ENCODE measurements at regions not wholly inside any gene's neighbourhood (a gene's known extent, or its start where the extent isn't known, plus 50 kb on each side); places are given as distances from the start of the nearest gene placed in this dataset.

GRCh38 chr11:112864672-112865071 is 96.5 kb upstream of the NCAM1 start:
- H3K23ac ChIP-seq (ENCODE audit: low read length): no peak overlapping the region
- no peak overlapping the region for H3K4ac ChIP-seq (ENCODE audit: low read depth, low read length)
- H3K79me1 ChIP-seq (ENCODE audit: low read length): no peaks in the 10 kb centered on the region
- no peak overlapping the region for H4K12ac ChIP-seq (ENCODE audit: low read depth, low read length)
- H3K9me3 ChIP-seq (ENCODE audit: insufficient read depth, low read depth, low read length): no peaks in the 10 kb centered on the region
- H4K8ac ChIP-seq (ENCODE audit: low read depth, low read length): no peak overlapping the region
- H3K4me1 ChIP-seq (ENCODE audit: control insufficient read depth in 1 of 2, insufficient read depth in 2 of 2, low read length in 2 of 2): no peaks in the 10 kb centered on the region
- H3K14ac ChIP-seq (ENCODE audit: low read length): no peak overlapping the region
- H3K36me3 ChIP-seq (ENCODE audit: control insufficient read depth in 1 of 2, insufficient read depth in 2 of 2, low read length in 2 of 2): no peaks in the 10 kb centered on the region
- no peak overlapping the region for H2BK120ac ChIP-seq (ENCODE audit: insufficient read depth, low read length, poor library complexity)
- H2AK5ac ChIP-seq (ENCODE audit: low read length): no peak overlapping the region
- H3K4me2 ChIP-seq (ENCODE audit: low read length): no peak overlapping the region
- H4K91ac ChIP-seq (ENCODE audit: low read depth, low read length): no peak overlapping the region
- H2BK5ac ChIP-seq (ENCODE audit: low read depth, low read length, poor library complexity): no peak overlapping the region
- no peak overlapping the region for H3K27ac ChIP-seq (ENCODE audit: low read depth, low read length)
- no peak overlapping the region for H3K18ac ChIP-seq (ENCODE audit: low read length)
- H3K4me3 ChIP-seq (ENCODE audit: low read depth, low read length): no peak overlapping the region
- WGBS (ENCODE audit: extremely low coverage, insufficient coverage, insufficient read length): no CpG with 5 or more reads among the region's 9 CpGs
- no peaks in the 10 kb centered on the region for H3K79me2 ChIP-seq (ENCODE audit: control insufficient read depth, insufficient read depth, low read length, poor library complexity)
- no peak overlapping the region for H3K9ac ChIP-seq (ENCODE audit: low read length)
- no peak overlapping the region for H2AFZ ChIP-seq (ENCODE audit: insufficient read depth, low read length, poor library complexity)
- DNase-seq: no peak
- H2BK12ac ChIP-seq (ENCODE audit: low read length): no peak overlapping the region
- H3K27me3 ChIP-seq (ENCODE audit: insufficient read depth, low read length): no peaks in the 10 kb centered on the region

- WGBS (ENCODE audit: extremely low coverage, insufficient coverage, insufficient read length): no CpG with 5 or more reads among the region's 7 CpGs
- no peaks in the 10 kb centered on the region for H3K4me1 ChIP-seq (ENCODE audit: control insufficient read depth in 1 of 2, insufficient read depth in 2 of 2, low read length in 2 of 2)
- H3K9me3 ChIP-seq (ENCODE audit: insufficient read depth, low read depth, low read length): no peaks in the 10 kb centered on the region
- H3K18ac ChIP-seq (ENCODE audit: low read length): no peak overlapping the region
- no peak overlapping the region for H4K12ac ChIP-seq (ENCODE audit: low read depth, low read length)
- H4K91ac ChIP-seq (ENCODE audit: low read depth, low read length): no peak overlapping the region
- no peaks in the 10 kb centered on the region for H3K79me1 ChIP-seq (ENCODE audit: low read length)
- no peak overlapping the region for H3K23ac ChIP-seq (ENCODE audit: low read length)
- H4K8ac ChIP-seq (ENCODE audit: low read depth, low read length): no peak overlapping the region
- DNase-seq: no peak
- no peaks in the 10 kb centered on the region for H3K79me2 ChIP-seq (ENCODE audit: control insufficient read depth, insufficient read depth, low read length, poor library complexity)
- no peak overlapping the region for H3K27ac ChIP-seq (ENCODE audit: low read depth, low read length)
- H3K36me3 ChIP-seq (ENCODE audit: control insufficient read depth in 1 of 2, insufficient read depth in 2 of 2, low read length in 2 of 2): no peaks in the 10 kb centered on the region
- H3K4ac ChIP-seq (ENCODE audit: low read depth, low read length): no peak overlapping the region
- no peak overlapping the region for H2BK5ac ChIP-seq (ENCODE audit: low read depth, low read length, poor library complexity)
- no peak overlapping the region for H3K4me2 ChIP-seq (ENCODE audit: low read length)
- H2AFZ ChIP-seq (ENCODE audit: insufficient read depth, low read length, poor library complexity): no peak overlapping the region
- H2AK5ac ChIP-seq (ENCODE audit: low read length): no peak overlapping the region
- H3K27me3 ChIP-seq (ENCODE audit: insufficient read depth, low read length): no peaks in the 10 kb centered on the region
- no peak overlapping the region for H3K4me3 ChIP-seq (ENCODE audit: low read depth, low read length)
- no peak overlapping the region for H2BK120ac ChIP-seq (ENCODE audit: insufficient read depth, low read length, poor library complexity)
- no peak overlapping the region for H3K14ac ChIP-seq (ENCODE audit: low read length)
- H2BK12ac ChIP-seq (ENCODE audit: low read length): no peak overlapping the region
- H3K9ac ChIP-seq (ENCODE audit: low read length): no peak overlapping the region
Measured at GRCh38 chr11:112871909-112872500, 89.2 kb upstream of the NCAM1 start.

- no peak overlapping the region for H4K91ac ChIP-seq (ENCODE audit: low read depth, low read length)
- H2BK120ac ChIP-seq (ENCODE audit: insufficient read depth, low read length, poor library complexity): no peak overlapping the region
- DNase-seq: no peak
- H3K14ac ChIP-seq (ENCODE audit: low read length): no peak overlapping the region
- no peak overlapping the region for H4K12ac ChIP-seq (ENCODE audit: low read depth, low read length)
- H3K79me2 ChIP-seq (ENCODE audit: control insufficient read depth, insufficient read depth, low read length, poor library complexity): no peaks in the 10 kb centered on the region
- no peak overlapping the region for H2AFZ ChIP-seq (ENCODE audit: insufficient read depth, low read length, poor library complexity)
- no peak overlapping the region for H3K23ac ChIP-seq (ENCODE audit: low read length)
- H3K9me3 ChIP-seq (ENCODE audit: insufficient read depth, low read depth, low read length): no peaks in the 10 kb centered on the region
- H3K4me3 ChIP-seq (ENCODE audit: low read depth, low read length): no peak overlapping the region
- H3K9ac ChIP-seq (ENCODE audit: low read length): no peak overlapping the region
- no peak overlapping the region for H3K27ac ChIP-seq (ENCODE audit: low read depth, low read length)
- no CpG with 5 or more reads among the region's 3 CpGs for WGBS (ENCODE audit: extremely low coverage, insufficient coverage, insufficient read length)
- no peaks in the 10 kb centered on the region for H3K79me1 ChIP-seq (ENCODE audit: low read length)
- no peak overlapping the region for H3K18ac ChIP-seq (ENCODE audit: low read length)
- no peak overlapping the region for H2AK5ac ChIP-seq (ENCODE audit: low read length)
- no peaks in the 10 kb centered on the region for H3K27me3 ChIP-seq (ENCODE audit: insufficient read depth, low read length)
- H2BK5ac ChIP-seq (ENCODE audit: low read depth, low read length, poor library complexity): no peak overlapping the region
- no peak overlapping the region for H2BK12ac ChIP-seq (ENCODE audit: low read length)
- no peak overlapping the region for H3K4me2 ChIP-seq (ENCODE audit: low read length)
- no peaks in the 10 kb centered on the region for H3K4me1 ChIP-seq (ENCODE audit: control insufficient read depth in 1 of 2, insufficient read depth in 2 of 2, low read length in 2 of 2)
- H3K4ac ChIP-seq (ENCODE audit: low read depth, low read length): no peak overlapping the region
- no peaks in the 10 kb centered on the region for H3K36me3 ChIP-seq (ENCODE audit: control insufficient read depth in 1 of 2, insufficient read depth in 2 of 2, low read length in 2 of 2)
- H4K8ac ChIP-seq (ENCODE audit: low read depth, low read length): no peak overlapping the region
Measured at GRCh38 chr11:112874980-112875379, 86.2 kb upstream of the NCAM1 start.

- Histone ChIP-seq H2AFZ (ENCODE audit: insufficient read depth, low read length, poor library complexity) (no peak overlapping the region), H3K36me3 (ENCODE audit: control insufficient read depth in 1 of 2, insufficient read depth in 2 of 2, low read length in 2 of 2) (no peaks in the 10 kb centered on the region), H3K4me1 (ENCODE audit: control insufficient read depth in 1 of 2, insufficient read depth in 2 of 2, low read length in 2 of 2) (no peaks in the 10 kb centered on the region), H3K27ac (ENCODE audit: low read depth, low read length) (no peak overlapping the region), H2BK120ac (ENCODE audit: insufficient read depth, low read length, poor library complexity) (no peak overlapping the region), H3K9ac (ENCODE audit: low read length) (no peak overlapping the region), H4K91ac (ENCODE audit: low read depth, low read length) (no peak overlapping the region), H3K4ac (ENCODE audit: low read depth, low read length) (no peak overlapping the region), H3K23ac (ENCODE audit: low read length) (no peak overlapping the region), H4K8ac (ENCODE audit: low read depth, low read length) (no peak overlapping the region), H3K18ac (ENCODE audit: low read length) (no peak overlapping the region), H2BK5ac (ENCODE audit: low read depth, low read length, poor library complexity) (no peak overlapping the region), H3K4me3 (ENCODE audit: low read depth, low read length) (no peak overlapping the region), H3K79me1 (ENCODE audit: low read length) (no peaks in the 10 kb centered on the region), H4K12ac (ENCODE audit: low read depth, low read length) (no peak overlapping the region), H3K4me2 (ENCODE audit: low read length) (no peak overlapping the region), H3K27me3 (ENCODE audit: insufficient read depth, low read length) (no peaks in the 10 kb centered on the region), H2AK5ac (ENCODE audit: low read length) (no peak overlapping the region), H3K14ac (ENCODE audit: low read length) (no peak overlapping the region), H2BK12ac (ENCODE audit: low read length) (no peak overlapping the region), H3K9me3 (ENCODE audit: insufficient read depth, low read depth, low read length) (no peaks in the 10 kb centered on the region), H3K79me2 (ENCODE audit: control insufficient read depth, insufficient read depth, low read length, poor library complexity) (no peaks in the 10 kb centered on the region)
- DNase-seq: no peak
- WGBS (ENCODE audit: extremely low coverage, insufficient coverage, insufficient read length): no CpG with 5 or more reads among the region's 11 CpGs
Measured at GRCh38 chr11:112877581-112877980, 83.6 kb upstream of the NCAM1 start.

All from trophoblast cell (in vitro differentiated cells and primary cell).